Suprapubic skin (tissue), 4 donors: ENCODE measurements at regions not wholly inside any gene's neighbourhood (a gene's known extent, or its start where the extent isn't known, plus 50 kb on each side); places are given as distances from the start of the nearest gene placed in this dataset.

Experiments
- DNase-seq, 2 donors: peaks; one replicate each; pipeline ENCODE4 v3.0.0-alpha.2; 2019; ENCODE audit warnings: low spot score in 2 of 2
- H3K27ac ChIP-seq: fragments of 200-600 bp; sonication (generic); one replicate; pipeline ENCODE4 v1.5.1; 2019
- H3K27me3 ChIP-seq: fragments of 200-600 bp; sonication (generic); one replicate; pipeline ENCODE4 v1.5.1; 2019
- H3K36me3 ChIP-seq: fragments of 200-600 bp; sonication (generic); one replicate; pipeline ENCODE4 v1.5.1; 2019
- H3K4me1 ChIP-seq: fragments of 200-600 bp; sonication (generic); one replicate; pipeline ENCODE4 v1.5.1; 2019
- H3K4me3 ChIP-seq: fragments of 200-600 bp; sonication (generic); one replicate; pipeline ENCODE4 v1.5.1; 2019; ENCODE audit warnings: mild to moderate bottlenecking
- H3K9me3 ChIP-seq: fragments of 200-600 bp; sonication (generic); one replicate; pipeline ENCODE4 v1.5.1; 2019
- EP300 ChIP-seq: sonication (generic); formaldehyde crosslinking; IDR thresholded peaks from one replicate; pipeline ENCODE4 v1.6.1; 2017; ENCODE audit warnings: antibody characterized with exemption
- POLR2A ChIP-seq, 2 donors: fragments of 450-650 bp; IDR thresholded peaks; one replicate each; pipeline ENCODE4 v1.6.1; 2017; ENCODE audit warnings: antibody characterized with exemption in 2 of 2, mild to moderate bottlenecking in 2 of 2, moderate library complexity in 2 of 2
- POLR2AphosphoS5 ChIP-seq, 3 donors: sonication (generic); formaldehyde crosslinking; IDR thresholded peaks; one replicate each; pipeline ENCODE4 v1.6.1; 2017; ENCODE audit warnings: antibody characterized with exemption in 3 of 3
- WGBS: methylation state at CpG from one replicate; pipeline ENCODE4 v1.1.5; 2018; 5-methylcytosine and 5-hydroxymethylcytosine counted together
- TF ChIP-seq, protein P1 (sequence below), 2 donors: fragments of 200-600 bp in 1 of 2; fragments of 450-650 bp in 1 of 2; sonication (generic) in 1 of 2; IDR thresholded peaks; one replicate each; pipeline ENCODE4 v1.5.1; 2016 to 2019; ENCODE audit warnings: antibody characterized with exemption in 2 of 2, mild to moderate bottlenecking in 1 of 2, moderate library complexity in 1 of 2

GRCh38 chr22:34380532-34380931, 460.3 kb upstream of the LARGE1 start:
- TF ChIP-seq POLR2AphosphoS5 (IDR thresholded peaks at IDR 0.05) (no peak), EP300 (no peak), POLR2A (IDR thresholded peaks at IDR 0.05) (no peak)
- TF ChIP-seq, protein P1, sequence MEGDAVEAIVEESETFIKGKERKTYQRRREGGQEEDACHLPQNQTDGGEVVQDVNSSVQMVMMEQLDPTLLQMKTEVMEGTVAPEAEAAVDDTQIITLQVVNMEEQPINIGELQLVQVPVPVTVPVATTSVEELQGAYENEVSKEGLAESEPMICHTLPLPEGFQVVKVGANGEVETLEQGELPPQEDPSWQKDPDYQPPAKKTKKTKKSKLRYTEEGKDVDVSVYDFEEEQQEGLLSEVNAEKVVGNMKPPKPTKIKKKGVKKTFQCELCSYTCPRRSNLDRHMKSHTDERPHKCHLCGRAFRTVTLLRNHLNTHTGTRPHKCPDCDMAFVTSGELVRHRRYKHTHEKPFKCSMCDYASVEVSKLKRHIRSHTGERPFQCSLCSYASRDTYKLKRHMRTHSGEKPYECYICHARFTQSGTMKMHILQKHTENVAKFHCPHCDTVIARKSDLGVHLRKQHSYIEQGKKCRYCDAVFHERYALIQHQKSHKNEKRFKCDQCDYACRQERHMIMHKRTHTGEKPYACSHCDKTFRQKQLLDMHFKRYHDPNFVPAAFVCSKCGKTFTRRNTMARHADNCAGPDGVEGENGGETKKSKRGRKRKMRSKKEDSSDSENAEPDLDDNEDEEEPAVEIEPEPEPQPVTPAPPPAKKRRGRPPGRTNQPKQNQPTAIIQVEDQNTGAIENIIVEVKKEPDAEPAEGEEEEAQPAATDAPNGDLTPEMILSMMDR (IDR thresholded peaks at IDR 0.05), result no peak
- no peak for DNase-seq
- Histone ChIP-seq H3K36me3 (no peaks in the 10 kb centered on the region), H3K27ac (no peak overlapping the region), H3K4me1 (no peaks in the 10 kb centered on the region), H3K4me3 (no peak overlapping the region), H3K9me3 (no peaks in the 10 kb centered on the region), H3K27me3 (no peaks in the 10 kb centered on the region)
- WGBS, result 86% methylated on average over 4 of the region's 4 CpGs

GRCh38 chr22:34390400-34390799, 470.1 kb upstream of the LARGE1 start:
- 75% methylated on average over 2 of the region's 3 CpGs for WGBS
- no peaks in the 10 kb centered on the region for H3K36me3 ChIP-seq
- no peak for DNase-seq
- no peaks in the 10 kb centered on the region for H3K9me3 ChIP-seq
- no peaks in the 10 kb centered on the region for H3K4me1 ChIP-seq
- H3K27me3 ChIP-seq, result no peaks in the 10 kb centered on the region
- no peak for TF ChIP-seq EP300
- TF ChIP-seq, protein P1 (IDR thresholded peaks at IDR 0.05), result no peak
- TF ChIP-seq POLR2AphosphoS5 (IDR thresholded peaks at IDR 0.05), result no peak
- no peak for TF ChIP-seq POLR2A (IDR thresholded peaks at IDR 0.05)
- H3K27ac ChIP-seq, result no peak overlapping the region
- no peak overlapping the region for H3K4me3 ChIP-seq

- Histone ChIP-seq H3K27me3 (no peaks in the 10 kb centered on the region), H3K4me1 (no peaks in the 10 kb centered on the region), H3K9me3 (no peaks in the 10 kb centered on the region), H3K4me3 (no peak overlapping the region), H3K36me3 (no peaks in the 10 kb centered on the region), H3K27ac (no peak overlapping the region)
- TF ChIP-seq, protein P1 (IDR thresholded peaks at IDR 0.05), result no peak
- no peak for TF ChIP-seq POLR2A (IDR thresholded peaks at IDR 0.05)
- no peak for TF ChIP-seq EP300
- TF ChIP-seq POLR2AphosphoS5 (IDR thresholded peaks at IDR 0.05), result no peak
- DNase-seq, result no peak
- WGBS, result 74% methylated on average over 4 of the region's 4 CpGs
Measured at GRCh38 chr22:34395370-34395769, 475.1 kb upstream of the LARGE1 start.

- 88% methylated on average over 2 of the region's 2 CpGs for WGBS
- Histone ChIP-seq H3K36me3 (no peaks in the 10 kb centered on the region), H3K27me3 (no peaks in the 10 kb centered on the region), H3K4me1 (no peaks in the 10 kb centered on the region), H3K4me3 (no peak overlapping the region), H3K27ac (no peak overlapping the region), H3K9me3 (no peaks in the 10 kb centered on the region)
- DNase-seq, result no peak
- TF ChIP-seq, protein P1 (IDR thresholded peaks at IDR 0.05), result no peak
- TF ChIP-seq POLR2AphosphoS5 (IDR thresholded peaks at IDR 0.05) (no peak), EP300 (no peak), POLR2A (IDR thresholded peaks at IDR 0.05) (no peak)
Measured at GRCh38 chr22:34403667-34404066, 483.4 kb upstream of the LARGE1 start.

GRCh38 chr22:34410111-34410510, 489.8 kb upstream of the LARGE1 start:
- WGBS, result 52% methylated on average over 4 of the region's 4 CpGs
- no peaks in the 10 kb centered on the region for H3K36me3 ChIP-seq
- peaks cover 2% of the 10 kb centered on the region for H3K27me3 ChIP-seq
- H3K27ac ChIP-seq, result no peak overlapping the region
- H3K4me3 ChIP-seq, result no peak overlapping the region
- TF ChIP-seq POLR2A (IDR thresholded peaks at IDR 0.05) (no peak), POLR2AphosphoS5 (IDR thresholded peaks at IDR 0.05) (no peak), EP300 (no peak)
- TF ChIP-seq, protein P1 (IDR thresholded peaks at IDR 0.05), result no peak
- DNase-seq, result no peak
- H3K4me1 ChIP-seq, result no peaks in the 10 kb centered on the region
- H3K9me3 ChIP-seq, result no peaks in the 10 kb centered on the region
